Activated CD8-positive, alpha-beta T cell treated with anti-CD3 and anti-CD28 coated beads for 36 hours (primary cell): ENCODE measurements at regions not wholly inside any gene's neighbourhood (a gene's known extent, or its start where the extent isn't known, plus 50 kb on each side); places are given as distances from the start of the nearest gene placed in this dataset.

Source experiments
- ATAC-seq: fragments of 200-7000 bp; cut with Tn5 transposase; one replicate; pipeline ENCODE4 v1.10.0; 2021; ENCODE audit warnings: mild to moderate bottlenecking, moderate library complexity
- CTCF ChIA-PET: fragments of 350-600 bp; sonication (Branson Sonifier 250); formaldehyde crosslinking; loops from one replicate; lab custom pipeline; 2021; ENCODE audit warnings: antibody characterized with exemption; lab: Charles Lee
- POLR2A ChIA-PET: fragments of 350-600 bp; sonication (Branson Sonifier 250); formaldehyde crosslinking; loops from one replicate; lab custom pipeline; 2021; ENCODE audit warnings: antibody characterized with exemption; lab: Charles Lee
- DNase-seq: peaks from one replicate; pipeline ENCODE4 v3.0.0-alpha.2; 2020
- H3K27ac Mint-ChIP-seq: one replicate; pipeline ENCODE4 v1.8.0; 2021; ENCODE audit warnings: mild to moderate bottlenecking, mixed read lengths
- H3K27me3 Mint-ChIP-seq: one replicate; pipeline ENCODE4 v1.8.0; 2021; ENCODE audit warnings: mixed read lengths
- H3K36me3 Mint-ChIP-seq: one replicate; pipeline ENCODE4 v1.8.0; 2021; ENCODE audit warnings: low read depth, mixed read lengths
- H3K4me1 Mint-ChIP-seq: one replicate; pipeline ENCODE4 v1.8.0; 2021; ENCODE audit warnings: low read depth, mixed read lengths
- H3K4me3 Mint-ChIP-seq: one replicate; pipeline ENCODE4 v1.8.0; 2021; ENCODE audit warnings: mild to moderate bottlenecking, moderate library complexity, mixed read lengths
- H3K9me3 Mint-ChIP-seq: one replicate; pipeline ENCODE4 v1.8.0; 2021; ENCODE audit warnings: mixed read lengths
- CTCF ChIP-seq: fragments of 200-600 bp; IDR thresholded peaks from one replicate; pipeline ENCODE4 v1.8.0; 2022; ENCODE audit warnings: antibody characterized with exemption, mild to moderate bottlenecking
- intact Hi-C: fragments of 100-400 bp; cut with micrococcal nuclease; formaldehyde crosslinking; loops from one replicate; pipeline ENCODE4 v1.10.0; 2022

- Mint-ChIP-seq H3K4me1 (no peaks in the 10 kb centered on the region), H3K4me3 (no peak overlapping the region), H3K9me3 (no peaks in the 10 kb centered on the region), H3K36me3 (no peaks in the 10 kb centered on the region), H3K27me3 (peaks cover 6% of the 10 kb centered on the region), H3K27ac (no peak overlapping the region)
- no peak for DNase-seq
- POLR2A ChIA-PET, result no interaction called here
- CTCF ChIA-PET, result no interaction called here
- no peak for ATAC-seq
- intact Hi-C loops, result no loop called here
- no peak for TF ChIP-seq CTCF
Measured at GRCh38 chr2:204470621-204471196, 74.6 kb upstream of the PARD3B start.

DNA sequence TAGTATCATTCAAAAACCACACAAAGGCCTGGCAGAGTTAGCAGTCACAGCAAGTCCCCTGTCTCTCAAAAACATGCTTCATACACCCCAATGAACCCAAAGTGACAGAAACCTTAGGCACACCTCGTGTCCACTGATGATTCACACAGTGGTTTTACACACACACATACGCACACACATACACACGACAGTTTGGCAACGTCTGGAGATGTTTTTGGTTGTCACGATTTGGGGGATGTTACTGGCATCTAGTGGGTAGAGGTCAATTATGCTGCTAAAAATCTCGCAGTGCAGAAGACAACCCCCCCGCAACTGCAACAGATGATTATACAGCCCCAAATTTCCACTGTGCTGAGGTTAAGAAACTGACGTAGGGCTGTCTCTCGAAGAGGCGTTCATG, 72.9 kb upstream of the PARD3B start:
- TF ChIP-seq CTCF, result no peak
- ATAC-seq (no peak), DNase-seq (no peak)
- Mint-ChIP-seq H3K9me3 (no peaks in the 10 kb centered on the region), H3K4me1 (no peaks in the 10 kb centered on the region), H3K4me3 (no peak overlapping the region), H3K27me3 (peaks cover 6% of the 10 kb centered on the region), H3K27ac (no peak overlapping the region), H3K36me3 (no peaks in the 10 kb centered on the region)
- CTCF ChIA-PET, result no interaction called here
- intact Hi-C loops, result no loop called here
- POLR2A ChIA-PET, result interaction anchor here (0.6 kb wide), 1 partner anchor 78 kb away, joined by 3 read pairs; no protein-coding TSS in a partner anchor

- DNase-seq, result no peak
- TF ChIP-seq CTCF, result no peak
- ChIA-PET POLR2A (no interaction called here), CTCF (no interaction called here)
- intact Hi-C loops, result no loop called here
- H3K9me3 Mint-ChIP-seq, result no peaks in the 10 kb centered on the region
- H3K27ac Mint-ChIP-seq, result no peak overlapping the region
- H3K36me3 Mint-ChIP-seq, result no peaks in the 10 kb centered on the region
- H3K27me3 Mint-ChIP-seq, result peaks cover 3% of the 10 kb centered on the region
- no peak overlapping the region for H3K4me3 Mint-ChIP-seq
- no peaks in the 10 kb centered on the region for H3K4me1 Mint-ChIP-seq
- no peak for ATAC-seq
Measured at GRCh38 chr2:204473224-204473623, 72.1 kb upstream of the PARD3B start.

DNA sequence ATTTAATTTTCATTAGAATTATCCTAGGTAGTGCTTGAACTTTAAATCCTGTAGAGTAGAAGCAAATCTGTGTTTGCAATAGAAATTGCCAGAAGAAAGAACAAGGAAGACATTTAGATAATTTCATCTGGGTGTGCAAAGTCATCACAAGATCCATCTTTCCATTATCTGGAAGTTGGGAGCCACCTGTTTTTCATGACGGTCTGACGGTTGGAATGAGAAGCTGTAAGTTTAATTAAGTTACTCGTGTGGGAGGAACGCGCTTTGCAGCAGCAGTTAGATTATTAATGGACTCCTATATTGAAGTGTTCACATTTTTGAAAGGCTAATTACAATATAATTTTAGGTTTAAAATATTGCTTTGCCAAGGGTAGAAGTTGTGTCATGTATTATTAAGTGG, 69.9 kb upstream of the PARD3B start:
- intact Hi-C loops, result no loop called here
- no peak for TF ChIP-seq CTCF
- ChIA-PET POLR2A (no interaction called here), CTCF (no interaction called here)
- no peak for DNase-seq
- Mint-ChIP-seq H3K36me3 (no peaks in the 10 kb centered on the region), H3K4me3 (no peak overlapping the region), H3K27me3 (peaks cover 3% of the 10 kb centered on the region), H3K27ac (no peak overlapping the region), H3K4me1 (no peaks in the 10 kb centered on the region), H3K9me3 (no peaks in the 10 kb centered on the region)
- ATAC-seq, result no peak

DNA sequence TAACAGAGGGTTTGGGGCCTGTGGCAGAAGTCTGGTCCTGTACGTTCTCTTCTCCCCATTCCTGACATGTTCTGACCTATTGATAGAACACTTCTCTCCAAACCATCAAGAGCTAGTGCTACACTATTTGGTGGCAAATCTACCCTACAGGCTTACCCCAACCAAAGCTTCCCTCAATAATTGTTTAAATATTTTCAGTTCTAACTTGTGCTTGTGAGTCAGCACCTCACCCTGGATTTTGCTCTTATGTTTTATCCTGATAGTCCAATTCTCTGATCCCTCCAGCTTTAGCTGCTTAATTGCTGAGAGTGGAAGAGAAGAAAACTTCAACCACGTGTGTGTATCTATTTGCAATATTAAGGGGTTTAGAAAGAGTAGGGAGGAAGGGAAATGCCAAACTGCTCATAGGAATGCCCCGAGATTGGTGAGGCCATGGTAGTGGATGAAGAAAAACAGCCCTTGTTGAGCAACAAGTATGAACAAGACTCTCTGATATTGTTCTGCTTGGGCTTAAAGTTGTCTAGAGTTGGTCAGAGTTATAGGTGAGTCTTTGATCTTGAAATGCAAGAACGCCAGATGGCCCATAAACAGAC, 67.8 kb upstream of the PARD3B start:
- DNase-seq (no peak), ATAC-seq (no peak)
- Mint-ChIP-seq H3K4me1 (no peaks in the 10 kb centered on the region), H3K27ac (no peak overlapping the region), H3K4me3 (no peak overlapping the region), H3K27me3 (peaks cover 1% of the 10 kb centered on the region), H3K9me3 (no peaks in the 10 kb centered on the region), H3K36me3 (no peaks in the 10 kb centered on the region)
- no peak for TF ChIP-seq CTCF
- ChIA-PET POLR2A (no interaction called here), CTCF (no interaction called here)
- intact Hi-C loops, result no loop called here
